Stimulated activated naive CD8-positive, alpha-beta T cell treated with anti-CD3 and anti-CD28 coated beads, Interleukin-15, Interleukin-2, amounts not matched to agents 100 ng/mL and 50 ng/mL, for 24 hours (primary cell): ENCODE measurements at regions not wholly inside any gene's neighbourhood (a gene's known extent, or its start where the extent isn't known, plus 50 kb on each side); places are given as distances from the start of the nearest gene placed in this dataset.

Experiments
- H3K27ac Mint-ChIP-seq: one replicate; pipeline ENCODE4 v1.8.0; 2021; ENCODE audit warnings: mild to moderate bottlenecking, mixed read lengths
- H3K27me3 Mint-ChIP-seq: one replicate; pipeline ENCODE4 v1.8.0; 2021; ENCODE audit warnings: mixed read lengths
- H3K36me3 Mint-ChIP-seq: one replicate; pipeline ENCODE4 v1.8.0; 2021; ENCODE audit warnings: low read depth, mixed read lengths
- H3K4me1 Mint-ChIP-seq: one replicate; pipeline ENCODE4 v1.8.0; 2021; ENCODE audit warnings: low read depth, mixed read lengths
- H3K4me3 Mint-ChIP-seq: one replicate; pipeline ENCODE4 v1.8.0; 2021; ENCODE audit warnings: mild to moderate bottlenecking, mixed read lengths
- H3K9me3 Mint-ChIP-seq: one replicate; pipeline ENCODE4 v1.8.0; 2021; ENCODE audit warnings: mixed read lengths

- peaks cover 9% of the 10 kb centered on the region for H3K9me3 Mint-ChIP-seq
- peaks cover 12% of the 10 kb centered on the region for H3K4me1 Mint-ChIP-seq
- no peak overlapping the region for H3K27ac Mint-ChIP-seq
- H3K27me3 Mint-ChIP-seq = no peaks in the 10 kb centered on the region
- H3K36me3 Mint-ChIP-seq = no peaks in the 10 kb centered on the region
- H3K4me3 Mint-ChIP-seq = no peak overlapping the region
Measured at GRCh38 chr13:40241125-40241798, 425.2 kb downstream of the FOXO1 start.

- H3K4me3 Mint-ChIP-seq = no peak overlapping the region
- no peaks in the 10 kb centered on the region for H3K27me3 Mint-ChIP-seq
- peaks cover 16% of the 10 kb centered on the region for H3K9me3 Mint-ChIP-seq
- H3K4me1 Mint-ChIP-seq = peaks cover 21% of the 10 kb centered on the region
- no peak overlapping the region for H3K27ac Mint-ChIP-seq
- peaks cover 6% of the 10 kb centered on the region for H3K36me3 Mint-ChIP-seq
Measured at GRCh38 chr13:40243047-40243446, 423.4 kb downstream of the FOXO1 start.

DNA sequence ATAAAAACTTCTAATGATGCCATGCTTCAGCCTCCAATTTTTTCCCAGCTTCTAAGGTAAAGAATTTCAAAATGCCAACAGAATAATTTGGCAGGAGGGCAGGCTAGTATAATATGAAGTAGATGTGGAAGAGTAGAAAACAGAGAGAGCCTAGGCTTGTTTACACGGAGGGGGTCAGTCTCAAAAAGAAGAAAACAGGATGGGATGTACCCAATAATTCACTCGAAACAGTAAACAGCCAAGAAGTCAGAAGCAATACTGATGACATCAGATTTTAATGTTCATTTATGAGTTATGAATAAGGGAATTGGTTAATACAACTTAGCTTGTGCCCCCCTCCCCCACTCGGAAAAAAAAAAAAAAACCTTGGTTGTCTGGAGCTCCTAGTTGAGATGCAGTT is 422.5 kb downstream of the FOXO1 start:
- peaks cover 22% of the 10 kb centered on the region for H3K9me3 Mint-ChIP-seq
- H3K4me1 Mint-ChIP-seq = peaks cover 27% of the 10 kb centered on the region
- H3K36me3 Mint-ChIP-seq = peaks cover 8% of the 10 kb centered on the region
- H3K27me3 Mint-ChIP-seq = no peaks in the 10 kb centered on the region
- no peak overlapping the region for H3K27ac Mint-ChIP-seq
- H3K4me3 Mint-ChIP-seq = no peak overlapping the region

DNA sequence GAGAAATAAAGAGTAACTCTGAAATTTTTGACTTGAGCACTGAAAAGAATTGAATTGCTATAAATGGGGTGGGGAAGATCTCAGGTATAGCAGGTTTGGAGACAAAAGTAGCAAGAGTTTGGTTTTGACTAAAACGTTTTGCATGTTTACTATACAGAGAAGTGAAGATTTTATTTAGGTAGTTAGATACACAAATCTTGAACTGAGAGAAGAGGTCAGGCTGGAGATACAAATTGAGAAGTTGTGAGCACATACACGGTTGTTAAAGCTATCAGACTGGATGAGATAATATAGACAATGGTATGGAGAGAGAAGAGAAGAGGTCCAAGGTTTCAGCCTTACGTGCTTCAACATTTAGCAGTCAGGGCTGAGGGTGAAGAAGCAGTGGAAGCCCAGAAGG is 420.9 kb downstream of the FOXO1 start:
- Mint-ChIP-seq H3K27me3 (no peaks in the 10 kb centered on the region), H3K4me3 (no peak overlapping the region), H3K4me1 (peaks cover 27% of the 10 kb centered on the region), H3K9me3 (peaks cover 26% of the 10 kb centered on the region), H3K27ac (no peak overlapping the region), H3K36me3 (peaks cover 11% of the 10 kb centered on the region)

- H3K4me1 Mint-ChIP-seq = peaks cover 48% of the 10 kb centered on the region
- H3K27me3 Mint-ChIP-seq = no peaks in the 10 kb centered on the region
- H3K27ac Mint-ChIP-seq = peak overlapping the region; percentile 22
- peaks cover 25% of the 10 kb centered on the region for H3K9me3 Mint-ChIP-seq
- H3K4me3 Mint-ChIP-seq = no peak overlapping the region
- H3K36me3 Mint-ChIP-seq = peaks cover 11% of the 10 kb centered on the region
Measured at GRCh38 chr13:40247845-40248244, 418.6 kb downstream of the FOXO1 start.

DNA sequence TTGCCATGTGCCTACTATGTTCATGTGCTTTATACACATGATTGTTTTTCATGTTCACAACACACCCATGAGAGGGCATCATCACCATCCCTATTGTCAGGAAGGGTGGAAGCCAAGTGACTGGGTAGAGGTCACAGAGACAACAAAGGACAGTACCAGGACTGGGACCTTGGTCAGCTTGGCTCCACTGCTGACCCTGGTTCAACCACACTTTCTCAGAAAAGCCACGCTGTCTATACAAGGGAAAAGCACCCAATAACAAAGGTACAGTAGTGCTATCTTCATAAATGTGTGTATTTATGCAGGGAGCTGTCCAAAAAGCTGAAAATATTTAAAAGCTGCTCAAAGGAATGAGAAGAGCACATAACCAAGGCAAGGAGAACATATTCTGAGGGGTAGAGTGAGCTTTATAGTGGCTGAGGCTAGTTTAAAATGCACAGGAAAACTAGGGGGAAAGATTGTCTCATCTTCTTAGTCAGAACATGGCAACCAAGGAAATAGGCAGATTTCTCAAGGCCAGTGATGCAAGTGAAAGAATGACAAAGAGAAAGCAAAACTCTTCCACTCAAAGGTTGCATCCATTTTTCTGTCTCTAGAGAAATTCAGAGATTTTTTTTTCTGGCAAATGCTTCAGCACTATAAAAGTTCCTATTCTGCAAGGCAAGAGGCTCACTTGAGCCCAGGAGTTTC is 415.0 kb downstream of the FOXO1 start:
- Mint-ChIP-seq H3K9me3 (peaks cover 24% of the 10 kb centered on the region), H3K27me3 (no peaks in the 10 kb centered on the region), H3K27ac (peak overlapping the region; percentile 93), H3K4me1 (peaks cover 45% of the 10 kb centered on the region), H3K4me3 (peak overlapping the region; percentile 32), H3K36me3 (peaks cover 11% of the 10 kb centered on the region)

GRCh38 chr13:40252241-40252640 is 414.2 kb downstream of the FOXO1 start:
- Mint-ChIP-seq H3K36me3 (peaks cover 11% of the 10 kb centered on the region), H3K4me3 (no peak overlapping the region), H3K27me3 (no peaks in the 10 kb centered on the region), H3K9me3 (peaks cover 26% of the 10 kb centered on the region), H3K27ac (no peak overlapping the region), H3K4me1 (peaks cover 45% of the 10 kb centered on the region)

DNA sequence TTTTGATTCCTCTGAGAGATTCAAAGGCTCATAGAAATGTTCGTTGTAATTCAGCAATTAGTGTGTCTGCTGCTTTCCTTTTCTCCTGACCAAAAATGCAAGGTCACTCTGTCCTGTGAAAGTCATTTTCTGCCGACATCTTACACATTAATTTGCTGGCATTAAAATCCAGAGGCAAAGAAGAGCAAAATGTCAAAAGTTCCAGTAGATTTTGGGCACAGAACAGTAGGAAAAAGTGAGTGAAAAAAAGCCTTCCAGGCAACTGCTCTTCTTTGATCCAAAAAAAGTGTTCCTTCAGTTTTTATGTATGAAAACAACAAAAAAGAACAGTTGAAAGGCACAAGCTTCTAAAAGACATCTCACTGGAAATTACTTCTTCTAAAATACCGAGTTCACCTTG is 413.8 kb downstream of the FOXO1 start:
- Mint-ChIP-seq H3K27me3 (no peaks in the 10 kb centered on the region), H3K27ac (no peak overlapping the region), H3K4me1 (peaks cover 45% of the 10 kb centered on the region), H3K9me3 (peaks cover 23% of the 10 kb centered on the region), H3K36me3 (peaks cover 8% of the 10 kb centered on the region), H3K4me3 (no peak overlapping the region)

DNA sequence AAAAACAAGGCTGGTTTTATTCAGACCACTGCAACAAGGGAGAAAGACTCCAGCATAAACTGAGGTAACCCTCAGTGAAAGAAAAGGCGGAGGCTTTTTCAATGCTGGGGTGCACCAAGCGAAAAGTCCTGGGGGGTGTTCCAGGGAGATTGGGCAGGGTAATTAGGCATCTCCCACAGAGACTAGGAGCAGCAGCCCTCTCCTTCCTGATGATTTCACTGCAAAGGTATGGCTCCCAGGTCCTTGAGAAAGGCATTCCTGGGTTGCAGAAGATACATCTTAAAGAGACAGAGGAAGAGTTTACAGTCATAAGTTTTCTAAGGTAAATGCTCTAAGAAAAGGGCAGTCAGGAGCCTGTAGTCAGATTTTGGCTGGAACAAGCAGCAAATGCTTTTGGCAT is 412.0 kb downstream of the FOXO1 start:
- peaks cover 11% of the 10 kb centered on the region for H3K9me3 Mint-ChIP-seq
- H3K4me3 Mint-ChIP-seq = no peak overlapping the region
- peaks cover 45% of the 10 kb centered on the region for H3K4me1 Mint-ChIP-seq
- H3K27ac Mint-ChIP-seq = no peak overlapping the region
- H3K27me3 Mint-ChIP-seq = no peaks in the 10 kb centered on the region
- no peaks in the 10 kb centered on the region for H3K36me3 Mint-ChIP-seq

- no peak overlapping the region for H3K27ac Mint-ChIP-seq
- H3K4me3 Mint-ChIP-seq = no peak overlapping the region
- no peaks in the 10 kb centered on the region for H3K36me3 Mint-ChIP-seq
- peaks cover 14% of the 10 kb centered on the region for H3K9me3 Mint-ChIP-seq
- peaks cover 45% of the 10 kb centered on the region for H3K4me1 Mint-ChIP-seq
- no peaks in the 10 kb centered on the region for H3K27me3 Mint-ChIP-seq
Measured at GRCh38 chr13:40255551-40255950, 410.9 kb downstream of the FOXO1 start.

DNA sequence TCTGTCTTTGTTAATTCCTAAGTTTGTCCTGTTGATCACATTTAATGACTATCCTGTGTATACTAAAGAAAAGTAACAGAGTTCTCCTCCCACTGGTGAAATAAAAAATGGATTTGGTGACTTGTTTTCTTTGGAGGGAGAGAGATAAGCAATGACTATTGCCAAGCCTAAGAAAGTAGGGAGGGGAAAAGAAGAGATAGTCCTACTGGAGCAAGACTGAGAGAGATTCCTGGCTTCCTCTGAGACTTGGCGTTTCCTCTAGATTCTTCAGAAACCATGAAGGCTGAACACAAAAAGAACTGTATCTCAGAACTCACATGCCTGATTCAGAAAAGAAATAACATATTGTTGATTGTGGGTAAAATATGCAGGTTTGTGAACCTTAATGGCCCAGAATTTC is 406.5 kb downstream of the FOXO1 start:
- Mint-ChIP-seq H3K4me3 (no peak overlapping the region), H3K27ac (no peak overlapping the region), H3K4me1 (peaks cover 13% of the 10 kb centered on the region), H3K36me3 (no peaks in the 10 kb centered on the region), H3K27me3 (no peaks in the 10 kb centered on the region), H3K9me3 (peaks cover 8% of the 10 kb centered on the region)

GRCh38 chr13:40261336-40261735 is 405.1 kb downstream of the FOXO1 start:
- Mint-ChIP-seq H3K27me3 (no peaks in the 10 kb centered on the region), H3K4me3 (no peak overlapping the region), H3K9me3 (peaks cover 7% of the 10 kb centered on the region), H3K36me3 (no peaks in the 10 kb centered on the region), H3K4me1 (peaks cover 13% of the 10 kb centered on the region), H3K27ac (no peak overlapping the region)

DNA sequence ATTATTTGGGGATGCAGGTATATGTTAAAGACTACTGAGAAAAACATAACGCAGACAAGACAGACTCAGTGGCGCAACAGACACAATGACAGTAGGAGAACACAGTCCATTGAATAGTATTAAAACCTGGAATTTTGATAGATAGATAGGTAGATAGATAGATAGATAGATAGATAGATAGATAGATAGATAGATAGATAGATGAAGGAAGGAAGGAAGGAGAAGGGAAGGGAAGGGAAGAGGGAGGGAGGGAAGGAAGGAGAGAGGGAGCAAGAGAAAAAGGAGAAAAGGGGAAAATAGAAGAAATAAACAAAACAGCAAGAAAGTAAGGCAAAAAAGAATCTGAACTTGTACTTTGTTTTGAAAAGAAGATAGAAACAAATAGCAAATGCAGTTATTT is 404.5 kb downstream of the FOXO1 start:
- no peaks in the 10 kb centered on the region for H3K27me3 Mint-ChIP-seq
- no peaks in the 10 kb centered on the region for H3K36me3 Mint-ChIP-seq
- peaks cover 13% of the 10 kb centered on the region for H3K4me1 Mint-ChIP-seq
- peaks cover 3% of the 10 kb centered on the region for H3K9me3 Mint-ChIP-seq
- H3K4me3 Mint-ChIP-seq = no peak overlapping the region
- no peak overlapping the region for H3K27ac Mint-ChIP-seq

DNA sequence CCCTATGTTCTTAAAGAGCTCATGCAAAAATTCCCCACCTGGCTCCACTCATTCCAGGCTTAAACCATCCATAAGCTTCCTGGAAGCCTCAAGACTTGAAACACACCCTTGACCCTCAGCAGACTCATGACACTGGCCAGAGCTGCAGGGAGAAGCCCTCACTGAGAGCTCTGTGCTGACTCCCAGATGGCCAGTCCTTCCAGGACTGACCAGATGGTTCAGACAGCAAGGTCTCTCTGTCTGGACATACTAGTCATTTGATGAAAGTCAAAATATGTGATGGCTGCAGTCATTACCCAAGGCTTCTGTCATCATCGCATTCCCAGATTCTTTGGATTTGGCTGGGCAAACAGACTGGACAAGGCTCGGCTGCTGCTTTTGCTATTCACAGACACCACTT is 397.4 kb downstream of the FOXO1 start:
- H3K4me1 Mint-ChIP-seq = peaks cover 34% of the 10 kb centered on the region

DNA sequence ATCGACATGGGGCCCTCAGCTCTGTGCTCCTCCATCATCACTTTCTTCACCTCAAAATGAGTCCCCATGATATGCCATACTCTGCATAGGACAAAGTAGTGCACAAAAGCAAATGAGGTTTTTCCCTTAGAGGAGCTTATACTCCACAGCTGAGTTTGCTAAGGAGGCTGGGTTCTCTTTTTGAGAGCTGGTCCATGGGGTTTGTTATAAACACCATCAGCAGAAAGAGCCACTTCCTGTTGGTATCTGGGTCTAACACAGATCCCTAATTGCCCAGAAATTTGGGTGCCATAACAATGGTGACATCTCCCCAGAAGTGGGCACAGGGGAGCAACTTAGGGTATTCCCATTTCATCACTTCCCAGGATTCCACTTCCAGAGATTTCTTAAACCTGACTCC is 395.7 kb downstream of the FOXO1 start:
- H3K9me3 Mint-ChIP-seq = no peaks in the 10 kb centered on the region
- H3K4me3 Mint-ChIP-seq = no peak overlapping the region
- no peaks in the 10 kb centered on the region for H3K36me3 Mint-ChIP-seq
- peaks cover 34% of the 10 kb centered on the region for H3K4me1 Mint-ChIP-seq
- H3K27ac Mint-ChIP-seq = no peak overlapping the region
- H3K27me3 Mint-ChIP-seq = no peaks in the 10 kb centered on the region

More for the DNA sequence above, 397.4 kb downstream of the FOXO1 start:
- no peak overlapping the region for H3K27ac Mint-ChIP-seq
- H3K36me3 Mint-ChIP-seq = no peaks in the 10 kb centered on the region
- no peaks in the 10 kb centered on the region for H3K9me3 Mint-ChIP-seq
- H3K27me3 Mint-ChIP-seq = no peaks in the 10 kb centered on the region
- no peak overlapping the region for H3K4me3 Mint-ChIP-seq
